Medulla oblongata (tissue), 1 donor: ENCODE measurements at regions not wholly inside any gene's neighbourhood (a gene's known extent, or its start where the extent isn't known, plus 50 kb on each side); places are given as distances from the start of the nearest gene placed in this dataset.

ENCODE experiments used
- DNase-seq: peaks from one replicate; pipeline ENCODE4 v3.0.0-alpha.2; 2015; ENCODE audit errors: extremely low spot score

DNA sequence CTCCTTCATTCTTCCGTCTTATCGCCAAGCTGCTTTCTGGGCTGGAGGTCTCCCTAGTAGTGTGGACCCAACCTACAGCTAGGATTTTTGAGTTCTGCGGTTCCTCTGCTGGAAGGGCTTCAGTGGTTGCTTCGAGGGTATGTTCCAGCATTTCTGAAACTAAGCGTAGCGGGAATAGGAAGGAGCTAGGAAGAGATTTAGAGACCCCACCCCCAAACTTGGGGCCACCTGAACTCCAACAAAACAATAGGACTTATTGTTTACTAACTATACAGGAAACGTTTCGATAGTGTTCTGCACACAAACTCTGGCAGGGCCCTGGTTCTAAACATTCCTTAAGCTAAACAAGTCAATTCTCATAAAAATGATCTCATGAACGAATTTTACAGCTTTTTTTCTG lies 346.7 kb downstream of the PLK2 start:
- no peak for DNase-seq

DNA sequence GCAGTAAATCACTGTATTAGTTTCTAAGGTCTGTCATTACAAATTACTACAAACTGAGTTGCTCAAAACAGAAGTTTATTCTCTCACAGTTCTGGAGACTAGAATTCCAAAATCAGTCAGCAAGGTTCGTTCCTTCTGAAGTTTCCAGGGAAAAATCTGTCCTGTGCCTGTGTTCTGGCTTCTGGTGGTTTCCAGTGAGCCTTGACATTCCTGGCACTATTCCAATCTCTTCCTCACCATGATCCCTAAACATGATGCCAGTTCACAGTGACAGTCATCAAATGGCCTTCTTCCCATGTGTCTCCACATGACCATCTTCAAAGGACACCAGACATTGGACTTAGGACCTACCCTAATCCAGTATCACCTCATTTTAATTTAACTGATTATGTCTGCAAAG lies 351.4 kb downstream of the PLK2 start:
- no peak for DNase-seq

DNA sequence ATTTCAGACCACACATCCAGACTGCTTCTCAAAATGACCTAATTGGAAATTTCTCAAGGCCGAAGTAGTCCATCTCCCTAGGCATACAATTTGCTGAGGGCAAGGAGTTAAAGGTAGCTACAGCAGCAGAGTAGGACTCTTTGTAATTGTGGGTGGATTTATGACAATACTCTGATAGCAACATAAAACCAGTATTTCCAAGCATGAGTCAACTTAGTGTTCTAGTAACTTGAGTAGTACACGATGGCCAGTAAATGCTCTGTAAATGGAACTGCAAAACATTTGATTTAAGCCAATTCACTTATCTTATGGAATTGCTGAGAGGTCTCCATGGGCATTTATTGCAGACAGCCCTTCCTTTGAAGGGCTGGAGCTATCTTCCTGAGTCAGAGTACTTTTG lies 352.2 kb downstream of the PLK2 start:
- DNase-seq: no peak

DNA sequence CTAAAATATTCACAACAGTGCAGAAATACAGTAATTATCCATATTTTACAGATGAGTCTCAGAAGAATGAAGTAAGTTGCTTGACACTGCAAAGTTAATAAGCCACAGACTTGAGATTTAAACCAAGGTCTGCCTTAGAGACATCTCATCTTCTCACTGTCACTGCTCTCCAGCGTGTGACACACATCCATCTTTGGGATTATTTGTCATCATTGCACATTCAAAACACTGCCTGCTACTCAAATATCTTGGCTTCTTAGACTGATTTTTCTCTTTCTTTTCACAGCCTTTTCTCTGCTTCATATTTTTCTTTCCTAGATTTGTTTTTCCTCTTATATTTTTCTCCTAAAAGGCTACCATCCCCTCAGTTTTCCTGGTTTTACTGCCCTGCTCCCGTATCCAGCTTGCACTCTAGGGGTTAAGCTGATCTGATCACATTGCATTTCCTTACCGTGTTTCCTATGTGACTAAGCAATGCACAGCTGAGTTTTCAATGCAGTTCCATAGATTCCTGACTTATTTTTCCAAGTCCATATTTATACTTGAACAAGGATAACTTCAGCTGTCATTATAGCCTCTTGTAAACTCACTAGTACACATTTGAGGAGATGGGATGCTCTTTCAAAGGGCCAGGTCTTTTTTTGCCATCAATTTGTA lies 353.0 kb downstream of the PLK2 start:
- no peak for DNase-seq

DNA sequence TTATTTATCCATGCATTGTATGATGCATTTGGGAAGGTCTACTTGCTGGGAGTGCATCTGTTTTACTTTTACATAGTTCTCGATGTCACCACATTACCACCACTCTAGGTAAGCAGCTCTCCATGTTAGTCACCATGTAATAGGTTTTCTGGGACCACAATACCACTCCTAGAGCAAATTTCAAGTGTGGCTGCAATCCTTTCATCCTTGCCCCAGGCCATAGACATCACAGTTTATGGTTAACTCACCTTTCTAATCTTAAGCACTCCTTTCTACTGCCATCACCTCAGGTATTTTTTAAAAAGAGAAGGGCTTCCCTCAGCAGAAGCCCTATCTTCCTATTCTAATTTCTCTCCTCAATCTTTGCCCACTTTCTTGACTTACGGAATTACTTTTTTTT lies 354.1 kb downstream of the PLK2 start:
- no peak for DNase-seq

- no peak for DNase-seq
Measured at GRCh38 chr5:58099257-58099656, 360.6 kb downstream of the PLK2 start.

GRCh38 chr5:58094031-58094430 lies 365.9 kb downstream of the PLK2 start:
- DNase-seq: no peak

DNA sequence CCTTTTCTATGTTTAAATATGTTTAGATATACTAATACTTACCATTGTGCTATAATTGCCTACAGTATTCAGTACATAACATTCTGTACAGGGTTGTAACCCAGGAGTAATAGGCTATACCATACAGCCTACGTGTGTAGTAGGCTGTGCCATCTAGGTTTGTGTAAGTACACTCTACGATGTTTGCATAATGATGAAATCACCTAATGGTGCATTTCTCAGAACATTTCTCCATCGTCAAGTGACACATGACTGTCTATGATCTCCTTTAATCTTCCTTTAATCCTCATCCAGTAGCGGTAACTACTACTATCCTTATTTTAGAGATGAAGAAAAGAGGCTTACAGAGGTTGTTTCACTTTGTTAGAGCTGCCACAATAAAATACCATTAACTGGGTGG lies 369.2 kb downstream of the PLK2 start:
- no peak for DNase-seq

- no peak for DNase-seq
Measured at GRCh38 chr5:58088941-58089340, 370.9 kb downstream of the PLK2 start.

GRCh38 chr5:58087905-58088304 lies 372.0 kb downstream of the PLK2 start:
- DNase-seq: no peak

- no peak for DNase-seq
Measured at GRCh38 chr5:58087123-58087522, 372.8 kb downstream of the PLK2 start.

DNA sequence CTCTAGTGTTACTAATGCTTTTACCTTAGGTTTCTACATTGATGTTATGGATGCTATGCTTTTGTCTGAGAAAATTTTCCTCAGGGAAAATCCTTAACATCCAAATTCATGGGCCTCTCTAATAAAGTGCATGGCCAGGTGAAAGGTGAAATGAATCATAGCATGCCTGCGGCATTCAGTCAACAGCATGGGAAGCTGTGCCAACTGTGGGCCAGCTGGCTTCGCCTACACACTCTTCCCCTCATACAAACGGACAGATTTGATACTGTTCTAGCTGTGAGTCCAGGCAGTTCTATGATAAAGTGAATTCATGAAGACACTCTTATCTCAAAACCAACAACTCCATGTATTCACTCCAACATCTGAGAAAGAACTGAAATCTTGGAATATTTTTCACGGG lies 374.1 kb downstream of the PLK2 start:
- DNase-seq: no peak

GRCh38 chr5:58081435-58081834 lies 378.5 kb downstream of the PLK2 start:
- no peak for DNase-seq

- DNase-seq: no peak
Measured at GRCh38 chr5:58080573-58080972, 379.3 kb downstream of the PLK2 start.

GRCh38 chr5:58077966-58078365 lies 381.9 kb downstream of the PLK2 start:
- DNase-seq: no peak

DNA sequence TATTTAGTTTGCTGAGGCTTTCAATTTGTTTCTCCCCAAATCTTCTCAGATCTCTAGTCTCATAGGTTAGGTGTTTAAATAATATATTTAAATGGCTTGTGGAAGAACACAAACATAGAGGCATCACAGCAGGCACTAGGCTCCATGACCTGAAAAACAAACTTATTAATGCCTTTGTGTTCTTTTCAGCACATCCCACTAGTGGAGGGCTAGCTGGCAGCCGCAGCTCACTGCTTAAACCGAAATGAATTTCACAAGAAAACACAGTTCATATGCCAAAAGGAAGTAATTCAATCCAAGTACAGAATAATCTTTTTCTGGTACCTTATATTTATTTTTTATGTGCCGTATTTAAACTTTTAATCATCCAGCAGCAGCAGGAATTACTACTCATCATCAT lies 382.5 kb downstream of the PLK2 start:
- DNase-seq: no peak

DNA sequence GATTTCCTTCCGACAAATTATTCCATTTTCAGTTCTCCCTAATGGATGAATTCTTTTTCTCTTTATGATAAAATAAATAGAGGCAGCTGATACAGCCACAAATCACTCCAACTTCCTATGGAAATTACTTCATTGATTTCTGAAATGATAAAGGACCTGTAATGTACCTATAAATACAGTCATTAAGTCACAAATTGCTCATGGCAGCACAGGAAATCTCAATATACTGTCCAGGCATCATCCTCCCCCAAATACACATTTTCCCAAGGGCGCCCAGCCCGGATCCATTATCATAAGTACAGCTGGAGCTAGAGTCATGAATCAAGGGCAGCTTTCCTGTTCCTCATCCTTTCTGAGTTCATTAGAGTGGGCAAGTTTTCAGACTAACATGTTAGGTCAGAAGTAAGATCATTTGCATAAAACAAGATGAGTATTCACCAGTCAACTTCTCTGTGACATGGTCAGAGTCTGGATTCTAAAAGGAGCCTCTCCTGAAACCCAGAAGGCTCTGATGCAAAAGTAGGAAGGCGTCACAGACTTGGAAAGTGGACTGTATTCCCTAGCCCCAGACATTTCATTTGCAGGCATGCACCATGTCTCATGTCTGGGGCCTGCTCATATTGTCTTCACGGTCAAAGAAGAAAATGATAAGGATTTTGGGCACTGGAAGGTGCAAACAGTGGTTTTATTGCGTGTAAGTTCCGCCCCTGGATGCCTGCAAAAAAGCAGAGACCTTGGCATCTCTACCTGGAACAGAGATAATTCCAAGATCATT lies 383.2 kb downstream of the PLK2 start:
- DNase-seq: no peak

GRCh38 chr5:58075907-58076306 lies 384.0 kb downstream of the PLK2 start:
- DNase-seq: no peak

GRCh38 chr5:58074717-58075116 lies 385.2 kb downstream of the PLK2 start:
- DNase-seq: no peak

DNA sequence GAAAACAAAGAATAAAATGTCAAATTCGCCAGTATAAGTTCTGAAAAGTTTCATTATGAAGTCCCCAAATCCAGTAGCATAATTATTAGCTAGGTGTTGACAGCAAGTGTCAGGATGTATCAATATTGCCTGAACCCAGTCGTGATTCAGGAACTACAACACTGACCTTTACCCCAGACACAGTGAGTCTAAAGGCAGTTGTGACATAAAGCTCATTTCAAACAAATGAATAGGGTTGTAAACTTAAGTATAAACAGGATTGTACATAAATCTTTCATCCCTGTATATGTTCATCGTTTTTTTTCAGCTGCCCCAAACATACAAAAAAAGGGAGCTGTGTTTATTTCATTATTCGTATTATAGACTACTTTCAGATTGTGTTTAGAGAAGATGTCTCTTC lies 385.7 kb downstream of the PLK2 start:
- DNase-seq: no peak

GRCh38 chr5:58073243-58073642 lies 386.6 kb downstream of the PLK2 start:
- no peak for DNase-seq

DNA sequence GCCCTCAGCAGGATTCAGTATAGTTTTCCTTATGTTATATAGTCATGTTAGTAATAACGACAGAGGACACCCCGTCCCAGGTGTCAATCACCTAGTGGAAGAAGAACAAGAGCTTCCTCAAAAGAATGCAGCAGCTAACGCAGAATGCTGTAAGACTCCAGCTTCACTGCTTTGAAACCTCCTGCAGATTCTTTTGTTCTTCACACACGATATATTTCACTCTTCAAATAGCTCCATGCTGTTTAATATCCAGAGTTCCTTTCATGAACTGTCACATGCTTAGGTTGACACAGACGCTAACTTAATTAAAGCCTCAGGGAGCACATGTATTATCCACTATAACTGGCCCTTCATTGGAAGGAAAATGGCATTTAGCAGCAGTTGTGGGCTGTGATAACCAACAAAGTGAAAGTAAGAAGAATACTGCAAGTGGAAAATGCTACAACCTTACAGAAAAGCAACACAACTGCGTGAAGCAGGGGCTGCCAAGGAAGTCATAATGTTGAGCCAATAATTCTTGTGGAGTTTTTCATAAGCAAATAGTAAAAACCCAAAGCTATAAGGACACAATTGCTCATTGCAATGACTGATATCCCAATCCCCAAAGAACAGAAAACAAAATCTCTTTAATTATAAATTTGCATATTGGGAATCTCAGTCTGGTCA lies 387.5 kb downstream of the PLK2 start:
- no peak for DNase-seq

DNA sequence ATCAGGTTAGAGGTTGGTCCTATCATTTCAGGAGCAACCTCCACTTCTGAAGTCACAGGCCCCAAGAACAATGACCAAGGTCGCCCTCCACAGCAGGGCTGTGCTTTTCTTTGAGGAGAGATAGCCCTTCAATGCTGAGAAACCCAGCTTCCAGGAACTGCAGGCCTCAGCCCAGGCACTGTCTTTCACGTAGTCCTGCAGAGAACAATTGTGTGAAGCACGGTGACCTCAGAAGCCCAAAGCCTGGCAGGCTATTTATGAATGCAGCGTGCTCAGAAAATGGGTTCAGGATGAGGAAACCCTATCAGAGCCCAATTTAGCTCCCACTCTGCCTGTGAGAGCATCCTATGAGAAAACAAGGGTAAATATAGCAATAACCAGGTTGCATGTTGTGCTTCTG lies 388.3 kb downstream of the PLK2 start:
- no peak for DNase-seq
